HFF-Myc (cell line): ENCODE measurements at regions not wholly inside any gene's neighbourhood (a gene's known extent, or its start where the extent isn't known, plus 50 kb on each side); places are given as distances from the start of the nearest gene placed in this dataset.
A peak's percentile ranks its signal among the peaks of the same experiment; 100 is the strongest.

ENCODE experiments used
- DNase-seq: peaks from one replicate; pipeline ENCODE4 v3.0.0-alpha.2; 2011; ENCODE audit warnings: low read depth; ENCODE audit errors: extremely low read depth
- H3K4me3 ChIP-seq: replicated peaks from 2 replicates; pipeline ENCODE4 v1.5.1; 2011; ENCODE audit warnings: low read depth, mild to moderate bottlenecking, control low read depth, low read length
- CTCF ChIP-seq: IDR thresholded peaks from 2 replicates; pipeline ENCODE4 v1.5.1; 2012; ENCODE audit warnings: mild to moderate bottlenecking, low read depth, low read length, control low read depth; ENCODE audit errors: missing control alignments

- TF ChIP-seq CTCF, result no peak
- no peak for DNase-seq
- H3K4me3 ChIP-seq, result no peak overlapping the region
These were observed 116.5 kb upstream of the IRF2BP2 start for GRCh38 chr1:234726359-234726943.

DNA sequence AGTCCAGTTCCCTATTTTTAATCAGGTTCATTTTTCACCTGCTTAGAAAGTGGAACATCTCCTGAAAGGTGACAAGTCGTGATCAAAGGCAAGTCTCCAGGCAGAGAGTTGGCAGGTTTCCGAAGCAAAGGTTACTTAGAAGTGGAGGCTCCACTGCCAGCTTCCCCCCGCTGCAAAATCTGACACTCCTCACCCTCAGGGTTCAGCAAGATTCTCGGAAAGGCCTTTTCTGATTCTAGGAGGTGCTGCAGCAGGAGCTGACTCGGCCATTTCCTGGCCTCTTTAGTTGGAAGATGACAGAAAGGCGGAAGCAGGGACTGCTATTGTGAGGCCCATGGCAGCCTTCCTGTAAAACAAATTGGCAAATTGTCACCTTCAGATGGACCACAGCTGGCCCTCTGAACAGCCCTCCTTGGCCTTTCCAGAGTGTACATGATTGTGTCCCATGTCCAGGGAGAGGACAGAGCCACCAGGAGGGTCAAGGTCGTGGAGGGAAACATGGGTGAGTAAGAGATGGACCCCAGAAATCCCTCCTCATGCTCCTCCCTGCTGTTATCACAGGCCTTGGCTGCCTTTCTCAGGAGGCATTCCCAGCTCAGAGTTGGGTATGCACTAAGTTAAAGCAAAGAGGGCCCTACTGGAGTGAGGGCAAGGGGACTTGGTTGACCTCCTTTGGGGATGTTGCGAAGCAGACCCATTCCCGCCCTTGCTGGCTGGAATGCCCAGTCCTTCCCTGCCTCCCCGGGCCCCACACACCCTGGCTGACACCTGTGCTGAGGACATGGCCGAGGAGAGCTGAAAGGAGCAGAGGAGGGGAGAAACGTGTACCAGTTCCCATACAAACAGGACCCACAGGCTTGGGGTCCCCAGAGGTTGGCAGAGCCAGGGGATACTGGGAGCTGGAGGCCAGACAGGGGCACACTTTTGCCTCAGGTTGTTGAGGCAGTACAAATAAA is 115.5 kb upstream of the IRF2BP2 start:
- DNase-seq, result no peak
- TF ChIP-seq CTCF, result no peak
- peak overlapping the region; percentile 26; the same call in 1 of the 2 replicates for H3K4me3 ChIP-seq

- no peak for TF ChIP-seq CTCF
- peak overlapping the region; percentile 26 for H3K4me3 ChIP-seq
- no peak for DNase-seq
These were observed 114.7 kb upstream of the IRF2BP2 start for GRCh38 chr1:234724516-234725176.

DNA sequence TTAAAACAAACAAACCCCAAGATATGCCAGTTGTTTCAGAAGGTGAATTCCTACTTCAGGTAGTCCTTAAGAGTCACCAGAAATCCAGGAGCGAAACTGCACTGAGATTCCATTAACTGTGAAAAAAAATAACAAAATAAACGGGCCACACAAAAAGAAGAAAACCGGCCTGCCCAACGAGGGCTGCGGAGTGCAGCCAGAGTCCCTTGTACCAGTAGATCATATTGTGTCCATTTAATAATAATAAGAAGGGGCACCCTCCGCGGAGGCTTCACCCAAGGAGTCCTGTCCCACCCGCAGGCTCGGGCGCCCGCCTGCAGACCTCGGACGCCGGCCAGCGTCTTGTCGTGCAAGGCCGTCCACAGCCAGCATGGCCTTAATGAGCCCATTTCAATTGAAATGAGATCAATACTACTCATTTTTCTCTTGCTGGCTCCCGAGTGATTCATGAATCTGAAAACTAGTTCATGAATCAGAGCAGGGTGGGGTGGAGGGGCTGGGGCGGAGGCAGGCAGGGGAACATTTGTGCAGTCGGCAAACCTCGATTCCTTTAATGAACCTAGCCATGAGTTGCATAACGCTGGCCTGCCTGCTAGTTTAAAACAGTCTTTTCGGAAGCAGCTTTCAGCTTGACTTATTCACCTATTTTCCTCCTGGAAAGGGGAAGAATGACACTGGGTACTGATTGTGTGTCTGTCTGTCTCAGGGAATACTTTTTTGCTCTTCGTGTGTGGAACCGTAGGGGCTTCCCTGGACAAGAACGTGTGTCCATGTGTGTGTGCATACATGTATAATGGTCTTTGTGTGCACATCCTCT is 113.1 kb upstream of the IRF2BP2 start:
- TF ChIP-seq CTCF, result no peak
- peak overlapping the region; percentile 23 for H3K4me3 ChIP-seq
- DNase-seq, result no peak

DNA sequence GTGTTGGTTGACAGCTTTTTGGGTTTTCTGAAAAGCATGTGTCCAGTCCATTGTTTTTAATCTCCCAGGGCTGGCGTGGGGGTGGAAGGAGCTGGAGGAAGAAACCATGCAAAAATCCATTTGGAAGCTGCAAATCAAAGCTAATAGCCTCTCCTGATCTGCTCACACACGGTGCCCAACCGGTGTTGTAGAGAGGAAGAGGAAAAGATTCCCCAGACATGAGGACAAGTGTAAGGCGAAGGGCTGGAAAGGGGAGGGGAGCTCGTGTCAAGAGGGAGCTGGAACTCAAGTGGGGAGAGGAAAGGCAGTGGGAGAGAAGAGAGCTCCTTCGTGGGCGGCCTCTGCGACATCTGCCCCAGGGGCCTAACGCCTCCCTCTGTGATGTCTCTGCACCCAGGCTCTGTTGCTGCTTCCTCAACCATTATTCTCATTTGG is 112.3 kb upstream of the IRF2BP2 start:
- TF ChIP-seq CTCF, result no peak
- 0 out of 2 replicates have a peak overlapping the region, but pooled peaks have one; percentile 0 for H3K4me3 ChIP-seq
- DNase-seq, result peak; percentile 24
